GM18505 (cell line): ENCODE measurements at regions not wholly inside any gene's neighbourhood (a gene's known extent, or its start where the extent isn't known, plus 50 kb on each side); places are given as distances from the start of the nearest gene placed in this dataset.

Experiments used
- ATAC-seq: cut with Tn5 transposase; IDR thresholded peaks from one replicate; pipeline ENCODE4 v1.9.1; 2021; ENCODE audit not compliant: unreplicated experiment
- POLR2A ChIP-seq: IDR thresholded peaks from 4 replicates; pipeline ENCODE4 v1.6.1; 2011; ENCODE audit warnings: borderline replicate concordance; ENCODE audit not compliant: insufficient read depth, insufficient read length; ENCODE audit errors: extremely low read depth

- no peak for TF ChIP-seq POLR2A
Observed at GRCh38 chr1:218123968-218124367, 161.1 kb upstream of the RRP15 start.

GRCh38 chr1:218135371-218135770 is 149.7 kb upstream of the RRP15 start:
- no peak for ATAC-seq
- TF ChIP-seq POLR2A, result no peak

More at GRCh38 chr1:218123968-218124367, 161.1 kb upstream of the RRP15 start:
- no peak for ATAC-seq

- no peak for TF ChIP-seq POLR2A
- no peak for ATAC-seq
Observed at GRCh38 chr1:218139761-218140160, 145.3 kb upstream of the RRP15 start.

DNA sequence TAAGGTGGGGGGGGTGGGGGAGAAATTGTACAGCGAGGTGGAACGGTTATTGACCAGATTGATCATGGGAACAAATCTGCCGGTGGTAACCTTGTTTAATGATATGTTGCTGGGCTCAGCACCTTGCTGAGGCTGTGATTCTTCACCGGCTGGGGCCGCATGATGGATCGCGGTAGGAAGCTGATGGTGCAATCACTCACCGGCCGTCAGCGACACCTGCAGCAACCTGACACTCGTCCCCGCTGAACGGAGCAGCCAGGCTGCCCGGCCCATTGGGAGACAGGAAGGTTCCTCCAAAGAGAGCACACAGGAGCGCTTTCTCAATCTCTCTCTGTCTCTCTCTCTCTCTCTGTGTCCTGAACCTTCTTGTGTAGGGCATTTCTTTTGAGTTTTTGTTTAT is 128.5 kb upstream of the RRP15 start:
- ATAC-seq, result no peak

DNA sequence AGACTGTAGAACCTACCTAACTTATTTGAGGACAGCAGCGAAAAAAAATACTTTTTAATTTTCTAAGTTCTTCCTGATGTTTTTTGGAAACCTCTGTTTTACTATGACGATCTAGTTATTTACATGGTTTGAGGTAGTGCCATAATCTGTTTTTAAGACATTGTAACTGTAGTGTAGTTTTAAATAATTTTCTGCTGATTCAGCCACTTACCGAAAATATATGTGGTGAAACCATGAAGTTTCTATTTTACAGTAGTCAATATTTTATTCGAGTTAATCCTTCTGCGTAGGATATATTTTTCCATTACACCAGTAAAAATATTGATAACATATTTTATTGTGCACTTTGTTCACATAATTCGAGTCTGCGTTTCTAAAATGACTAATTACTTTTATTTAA is 121.7 kb upstream of the RRP15 start:
- ATAC-seq, result no peak
- no peak for TF ChIP-seq POLR2A

More for the DNA sequence above, 128.5 kb upstream of the RRP15 start:
- no peak for TF ChIP-seq POLR2A

DNA sequence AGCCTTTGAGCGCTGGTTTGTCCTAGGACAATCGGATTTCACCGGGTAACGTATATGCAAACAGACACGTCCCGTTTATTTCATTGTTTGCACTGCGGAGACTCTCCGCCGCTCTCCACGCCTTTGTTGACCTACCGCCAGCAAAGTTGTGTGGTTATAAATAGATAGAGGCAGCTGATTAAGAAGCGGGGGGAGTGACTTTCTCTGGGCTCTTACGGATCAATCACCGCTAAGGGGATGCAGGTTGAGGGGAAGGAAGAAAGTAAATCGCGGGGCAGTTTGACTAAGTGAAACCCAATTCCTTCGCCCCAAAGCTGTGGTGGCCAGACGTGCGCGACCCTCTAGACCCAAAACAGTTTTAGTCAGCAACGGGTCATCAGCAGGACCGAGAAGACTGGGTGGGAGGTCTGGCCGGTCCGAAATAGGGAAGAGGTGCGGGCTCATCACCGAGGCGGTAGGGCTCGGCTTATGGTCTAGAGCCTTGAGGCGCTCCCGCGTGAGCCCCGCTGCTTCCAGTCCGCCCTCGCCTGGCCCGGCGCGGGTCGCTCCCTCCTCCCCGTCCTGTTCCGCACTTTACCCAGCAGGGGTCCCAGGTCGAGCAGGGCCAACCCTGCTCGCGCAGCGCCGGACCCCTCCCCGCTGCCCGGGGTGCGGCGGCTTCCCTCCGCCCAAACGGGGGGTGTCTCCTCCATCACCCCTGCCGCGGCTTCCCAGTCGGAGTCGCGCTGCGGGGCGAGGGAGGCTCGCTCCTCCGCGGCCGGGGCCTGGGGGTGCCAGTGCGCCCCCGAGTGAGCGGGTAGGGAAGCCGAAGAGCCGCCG is 120.8 kb upstream of the RRP15 start:
- no peak for TF ChIP-seq POLR2A
- peak; percentile 65 for ATAC-seq

GRCh38 chr1:218164930-218165700 is 120.0 kb upstream of the RRP15 start:
- peak; percentile 52 for ATAC-seq

GRCh38 chr1:218165701-218166114 is 119.4 kb upstream of the RRP15 start:
- ATAC-seq, result no peak
- no peak for TF ChIP-seq POLR2A

More at GRCh38 chr1:218164930-218165700, 120.0 kb upstream of the RRP15 start:
- TF ChIP-seq POLR2A, result no peak

DNA sequence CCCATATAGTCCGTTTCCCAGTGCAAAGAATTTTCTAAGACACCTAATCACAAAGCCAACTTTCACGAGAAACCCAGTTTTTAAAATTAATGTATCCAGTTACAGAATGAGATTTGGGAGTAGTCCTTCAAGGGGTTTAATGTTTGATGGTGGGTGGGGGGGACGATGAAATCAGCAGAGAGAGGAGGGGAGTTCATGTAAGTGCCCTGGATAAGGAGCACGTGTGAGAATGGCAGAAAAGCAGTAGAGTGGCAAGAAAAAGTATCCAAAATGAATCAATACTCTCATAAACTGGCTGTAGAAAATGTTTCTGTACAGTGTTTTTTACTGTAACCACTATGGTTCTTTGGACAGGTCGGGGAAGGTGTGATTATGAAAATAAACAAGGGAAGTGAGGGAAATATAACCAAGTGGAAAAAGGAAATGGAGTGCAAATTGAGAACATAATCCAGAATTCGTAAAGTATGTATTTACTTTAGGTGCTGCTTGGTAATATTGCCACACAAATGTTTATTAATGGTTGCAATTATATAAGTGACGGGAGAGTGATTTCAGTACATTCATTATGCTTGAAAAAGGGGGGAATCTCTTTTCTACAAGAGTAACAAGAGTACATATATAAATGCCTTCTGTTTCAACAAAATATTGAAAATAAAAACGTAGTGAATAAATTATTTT is 118.7 kb upstream of the RRP15 start:
- no peak for ATAC-seq
- TF ChIP-seq POLR2A, result no peak

- no peak for ATAC-seq
Observed at GRCh38 chr1:218171302-218171893, 113.7 kb upstream of the RRP15 start.

GRCh38 chr1:218182455-218182854 is 102.6 kb upstream of the RRP15 start:
- ATAC-seq, result no peak
- TF ChIP-seq POLR2A, result no peak

More at GRCh38 chr1:218171302-218171893, 113.7 kb upstream of the RRP15 start:
- TF ChIP-seq POLR2A, result no peak

GRCh38 chr1:218200979-218201378 is 84.1 kb upstream of the RRP15 start:
- no peak for TF ChIP-seq POLR2A

DNA sequence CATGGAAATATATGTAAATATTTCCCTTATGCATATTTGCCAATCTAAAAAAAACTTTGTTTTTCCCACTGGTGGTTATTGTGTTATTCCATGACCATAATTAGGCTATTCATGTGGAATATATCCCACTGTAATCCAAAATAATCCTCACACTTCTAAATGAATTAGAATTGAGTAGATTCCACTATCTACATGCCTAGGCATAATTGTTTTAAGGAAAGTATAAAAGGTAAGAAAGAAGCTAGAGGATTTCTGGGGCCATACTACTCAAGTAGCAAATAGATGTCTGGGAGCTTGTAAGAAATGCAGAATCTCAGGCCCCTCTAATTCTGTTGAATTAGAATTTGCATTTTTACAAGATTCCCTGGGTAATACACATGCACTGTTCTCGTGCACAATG is 83.5 kb upstream of the RRP15 start:
- TF ChIP-seq POLR2A, result no peak
- no peak for ATAC-seq

More at GRCh38 chr1:218200979-218201378, 84.1 kb upstream of the RRP15 start:
- ATAC-seq, result no peak
